HepG2 (cell line): ENCODE measurements at regions not wholly inside any gene's neighbourhood (a gene's known extent, or its start where the extent isn't known, plus 50 kb on each side); places are given as distances from the start of the nearest gene placed in this dataset.

ENCODE experiments used
- CBFB ChIP-seq: sonication (generic); formaldehyde crosslinking; IDR thresholded peaks from 2 replicates; pipeline ENCODE4 v1.4.0; 2020; ENCODE audit warnings: missing genetic modification reagents
- CTCF ChIP-seq: sonication (generic); formaldehyde crosslinking; IDR thresholded peaks from 2 replicates; pipeline ENCODE4 v1.5.0; 2020; ENCODE audit warnings: mild to moderate bottlenecking, missing genetic modification reagents, moderate library complexity
- MYC ChIP-seq: sonication (generic); formaldehyde crosslinking; IDR thresholded peaks from 2 replicates; pipeline ENCODE4 v1.9.0; 2021; ENCODE audit warnings: missing genetic modification reagents, borderline replicate concordance
- NCOA5 ChIP-seq: sonication (generic); formaldehyde crosslinking; IDR thresholded peaks from 2 replicates; pipeline ENCODE4 v1.4.0; 2020; ENCODE audit warnings: missing genetic modification reagents
- RNF2 ChIP-seq: fragments of 450-650 bp; conservative IDR thresholded peaks from 2 replicates; pipeline ENCODE4 v1.6.1; 2016; ENCODE audit warnings: low read depth
- STAT5B ChIP-seq: sonication (generic); formaldehyde crosslinking; IDR thresholded peaks from 2 replicates; pipeline ENCODE4 v1.4.0; 2020; ENCODE audit warnings: missing genetic modification reagents
- TCF7L2 ChIP-seq: IDR thresholded peaks from 2 replicates; pipeline ENCODE4 v1.6.1; 2011; ENCODE audit warnings: mild to moderate bottlenecking, low read depth, low read length, moderate library complexity
- ZKSCAN1 ChIP-seq: fragments of 150-350 bp; IDR thresholded peaks from 2 replicates; pipeline ENCODE4 v1.6.1; 2014; ENCODE audit warnings: low read length
- ZNF263 ChIP-seq: sonication (generic); formaldehyde crosslinking; IDR thresholded peaks from 2 replicates; pipeline ENCODE4 v1.4.0; 2020; ENCODE audit warnings: missing genetic modification reagents
- ZNF367 ChIP-seq: sonication (generic); formaldehyde crosslinking; IDR thresholded peaks from 2 replicates; pipeline ENCODE4 v1.4.0; 2020; ENCODE audit warnings: missing genetic modification reagents, borderline replicate concordance

- no peak for TF ChIP-seq TCF7L2
- no peak for TF ChIP-seq ZNF263 (CRISPR knock-in tag)
- TF ChIP-seq ZKSCAN1 = no peak
- no peak for TF ChIP-seq MYC (CRISPR knock-in tag)
- TF ChIP-seq ZNF367 (CRISPR knock-in tag) = no peak
- TF ChIP-seq STAT5B = no peak
- no peak for TF ChIP-seq RNF2
- no peak for TF ChIP-seq CTCF
- no peak for TF ChIP-seq NCOA5 (CRISPR knock-in tag)
- TF ChIP-seq CBFB (CRISPR knock-in tag) = no peak
These were observed 90.0 kb downstream of the CAPZA3 start for GRCh38 chr12:18827913-18828312.
